Caco-2 (cell line): ENCODE measurements at regions not wholly inside any gene's neighbourhood (a gene's known extent, or its start where the extent isn't known, plus 50 kb on each side); places are given as distances from the start of the nearest gene placed in this dataset.

ENCODE experiments used
- BruUV-seq: library from RNA; stranded (reverse); fragments of 400-500 nt; replicated peaks from 2 replicates; lab custom pipeline; 2021; lab: Mats Ljungman, UMichigan
- CTCF ChIA-PET: fragments of 300-600 bp; sonication (Branson Sonifier 250); formaldehyde crosslinking; loops from one replicate; lab custom pipeline; 2022; ENCODE audit warnings: antibody characterized with exemption; lab: Charles Lee
- POLR2A ChIA-PET: fragments of 300-600 bp; sonication (Branson Sonifier 250); formaldehyde crosslinking; loops from one replicate; lab custom pipeline; 2022; ENCODE audit warnings: antibody characterized with exemption; lab: Charles Lee
- DNase-seq, 2 experiments: peaks; one replicate each; pipeline versions ENCODE4 v3.0.0 to v3.0.0-alpha.2; 2020 to 2022
- H3K27me3 ChIP-seq: replicated peaks from 2 replicates; pipeline ENCODE4 v1.6.0; 2011; ENCODE audit warnings: low read length; ENCODE audit not compliant: control insufficient read depth, insufficient read depth
- H3K36me3 ChIP-seq: 2 replicates; pipeline ENCODE4 v1.5.1; 2011; ENCODE audit warnings: low read length; ENCODE audit not compliant: control insufficient read depth, insufficient read depth
- H3K4me1 ChIP-seq: fragments of 250-450 bp; sonication (Bioruptor Pico); 2 replicates; pipeline ENCODE4 v1.5.1; 2020; ENCODE audit warnings: mild to moderate bottlenecking
- H3K4me3 ChIP-seq: 2 replicates; pipeline ENCODE4 v1.5.1; 2011; ENCODE audit warnings: low read depth, mild to moderate bottlenecking, control low read depth, low read length
- H3K9me3 ChIP-seq: fragments of 250-450 bp; sonication (Bioruptor Pico); 2 replicates; pipeline ENCODE4 v1.5.1; 2020; ENCODE audit warnings: mild to moderate bottlenecking, moderate library complexity
- H3K27ac Mint-ChIP-seq: one replicate; pipeline ENCODE4 v1.8.0; 2022; ENCODE audit warnings: mixed read lengths; ENCODE audit not compliant: unreplicated experiment
- H3K27me3 Mint-ChIP-seq: one replicate; pipeline ENCODE4 v1.8.0; 2022; ENCODE audit warnings: mixed read lengths; ENCODE audit not compliant: insufficient read depth, unreplicated experiment
- H3K36me3 Mint-ChIP-seq: one replicate; pipeline ENCODE4 v1.8.0; 2022; ENCODE audit warnings: mild to moderate bottlenecking, mixed read lengths; ENCODE audit not compliant: insufficient read depth, unreplicated experiment
- H3K4me1 Mint-ChIP-seq: one replicate; pipeline ENCODE4 v1.8.0; 2022; ENCODE audit warnings: low read depth, mixed read lengths; ENCODE audit not compliant: unreplicated experiment
- H3K4me3 Mint-ChIP-seq: one replicate; pipeline ENCODE4 v1.8.0; 2022; ENCODE audit warnings: mild to moderate bottlenecking, moderate library complexity, mixed read lengths; ENCODE audit not compliant: unreplicated experiment
- H3K9me3 Mint-ChIP-seq: one replicate; pipeline ENCODE4 v1.8.0; 2022; ENCODE audit warnings: mixed read lengths; ENCODE audit not compliant: unreplicated experiment
- CTCF ChIP-seq, 2 experiments: fragments of 200-600 bp in 1 of 2; IDR thresholded peaks; 1 replicate in 1 of 2; 2 replicates in 1 of 2; pipeline versions ENCODE4 v1.5.1 to v1.8.0; 2011 to 2022; ENCODE audit warnings: antibody characterized with exemption in 1 of 2, control low read depth in 1 of 2, inconsistent platforms in 1 of 2, low read depth in 1 of 2, low read length in 1 of 2, mild to moderate bottlenecking in 1 of 2, moderate library complexity in 1 of 2; ENCODE audit not compliant: insufficient read depth in 1 of 2, severe bottlenecking in 1 of 2, unreplicated experiment in 1 of 2
- intact Hi-C: fragments of 100-400 bp; cut with micrococcal nuclease; formaldehyde crosslinking; loops from one replicate; pipeline ENCODE4 v1.10.0; 2022; ENCODE audit not compliant: unreplicated experiment

GRCh38 chr12:43062201-43062895, 472.8 kb upstream of the PRICKLE1 start:
- no peak for DNase-seq
- H3K27me3 ChIP-seq = no peaks in the 10 kb centered on the region
- intact Hi-C loops = no loop called here
- no peak overlapping the region for H3K4me3 ChIP-seq
- H3K4me1 ChIP-seq = no peaks in the 10 kb centered on the region
- no peaks in the 10 kb centered on the region for H3K36me3 ChIP-seq
- Mint-ChIP-seq H3K27me3 (no peaks in the 10 kb centered on the region), H3K27ac (no peak overlapping the region), H3K4me1 (no peaks in the 10 kb centered on the region), H3K9me3 (no peaks in the 10 kb centered on the region), H3K36me3 (no peaks in the 10 kb centered on the region), H3K4me3 (no peak overlapping the region)
- TF ChIP-seq CTCF (IDR thresholded peaks at IDR 0.05; ENCODE audit: insufficient read depth in 1 of 2, low read depth in 1 of 2, low read length in 1 of 2, severe bottlenecking in 1 of 2, unreplicated experiment in 1 of 2) = no peak
- BruUV-seq = no TSS peak
- ChIA-PET POLR2A (no interaction called here), CTCF (no interaction called here)
- H3K9me3 ChIP-seq = no peaks in the 10 kb centered on the region

DNA sequence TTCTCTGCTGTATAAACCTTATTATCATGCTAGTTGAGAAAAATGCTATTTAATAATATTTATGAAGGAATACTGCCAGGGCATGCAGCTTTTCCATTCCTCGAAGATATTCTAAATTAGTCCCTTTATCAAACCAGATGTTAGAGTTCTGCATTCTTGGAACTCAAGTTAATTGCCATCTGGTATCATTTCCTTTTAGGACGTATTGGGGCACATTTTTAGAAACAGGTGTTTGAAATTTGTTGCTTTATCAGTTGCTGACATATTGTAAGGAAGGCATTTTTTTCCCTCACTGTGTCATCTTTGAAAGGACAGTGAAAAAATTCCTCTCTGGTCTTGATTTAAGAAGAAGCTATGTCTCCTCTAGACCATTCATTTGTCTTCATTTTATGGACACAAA, 471.2 kb upstream of the PRICKLE1 start:
- Mint-ChIP-seq H3K27ac (no peak overlapping the region), H3K4me3 (no peak overlapping the region), H3K4me1 (no peaks in the 10 kb centered on the region), H3K9me3 (no peaks in the 10 kb centered on the region), H3K27me3 (no peaks in the 10 kb centered on the region), H3K36me3 (no peaks in the 10 kb centered on the region)
- POLR2A ChIA-PET = no interaction called here
- no peak for TF ChIP-seq CTCF (IDR thresholded peaks at IDR 0.05; ENCODE audit: insufficient read depth in 1 of 2, low read depth in 1 of 2, low read length in 1 of 2, severe bottlenecking in 1 of 2, unreplicated experiment in 1 of 2)
- no peak for DNase-seq
- BruUV-seq = no TSS peak
- H3K36me3 ChIP-seq = no peaks in the 10 kb centered on the region
- CTCF ChIA-PET = no interaction called here
- H3K4me1 ChIP-seq = no peaks in the 10 kb centered on the region
- no peaks in the 10 kb centered on the region for H3K9me3 ChIP-seq
- intact Hi-C loops = no loop called here
- H3K27me3 ChIP-seq = no peaks in the 10 kb centered on the region
- no peak overlapping the region for H3K4me3 ChIP-seq

- intact Hi-C loops = no loop called here
- no peak for TF ChIP-seq CTCF (IDR thresholded peaks at IDR 0.05; ENCODE audit: insufficient read depth in 1 of 2, low read depth in 1 of 2, low read length in 1 of 2, severe bottlenecking in 1 of 2, unreplicated experiment in 1 of 2)
- BruUV-seq = no TSS peak
- no peak overlapping the region for H3K4me3 ChIP-seq
- Mint-ChIP-seq H3K27me3 (no peaks in the 10 kb centered on the region), H3K4me3 (no peak overlapping the region), H3K27ac (no peak overlapping the region), H3K36me3 (no peaks in the 10 kb centered on the region), H3K9me3 (no peaks in the 10 kb centered on the region), H3K4me1 (no peaks in the 10 kb centered on the region)
- CTCF ChIA-PET = no interaction called here
- DNase-seq = no peak
- POLR2A ChIA-PET = no interaction called here
- H3K27me3 ChIP-seq = no peaks in the 10 kb centered on the region
- no peaks in the 10 kb centered on the region for H3K36me3 ChIP-seq
- no peaks in the 10 kb centered on the region for H3K4me1 ChIP-seq
- no peaks in the 10 kb centered on the region for H3K9me3 ChIP-seq
Observed at GRCh38 chr12:43058616-43059015, 469.1 kb upstream of the PRICKLE1 start.
